Skin of body (tissue), 1 donor: ENCODE measurements at regions not wholly inside any gene's neighbourhood (a gene's known extent, or its start where the extent isn't known, plus 50 kb on each side); places are given as distances from the start of the nearest gene placed in this dataset.
A peak's percentile ranks its signal among the peaks of the same experiment; 100 is the strongest.

Experiments used
- DNase-seq: peaks from one replicate; lab custom pipeline; 2025; lab: John Stamatoyannopoulos, UW

GRCh38 chr2:155404433-155405002 is 706.0 kb downstream of the KCNJ3 start:
- DNase-seq: no peak

GRCh38 chr2:155393406-155393805 is 694.9 kb downstream of the KCNJ3 start:
- no peak for DNase-seq

- no peak for DNase-seq
Observed at GRCh38 chr2:155391613-155392130, 693.2 kb downstream of the KCNJ3 start.

- DNase-seq: no peak
Observed at GRCh38 chr2:155389224-155389623, 690.7 kb downstream of the KCNJ3 start.

GRCh38 chr2:155384555-155385123 is 686.1 kb downstream of the KCNJ3 start:
- no peak for DNase-seq

GRCh38 chr2:155382776-155383175 is 684.3 kb downstream of the KCNJ3 start:
- DNase-seq: no peak

- no peak for DNase-seq
Observed at GRCh38 chr2:155381436-155381835, 682.9 kb downstream of the KCNJ3 start.

- DNase-seq: no peak
Observed at GRCh38 chr2:155379494-155379893, 681.0 kb downstream of the KCNJ3 start.

GRCh38 chr2:155377931-155378444 is 679.5 kb downstream of the KCNJ3 start:
- no peak for DNase-seq

GRCh38 chr2:155377266-155377680 is 678.8 kb downstream of the KCNJ3 start:
- no peak for DNase-seq

- DNase-seq: no peak
Observed at GRCh38 chr2:155372969-155373368, 674.5 kb downstream of the KCNJ3 start.

GRCh38 chr2:155368934-155369333 is 670.4 kb downstream of the KCNJ3 start:
- DNase-seq: no peak

- no peak for DNase-seq
Observed at GRCh38 chr2:155364766-155365165, 666.3 kb downstream of the KCNJ3 start.

- no peak for DNase-seq
Observed at GRCh38 chr2:155363349-155363888, 664.9 kb downstream of the KCNJ3 start.

- DNase-seq: no peak
Observed at GRCh38 chr2:155357172-155357571, 658.7 kb downstream of the KCNJ3 start.

- DNase-seq: no peak
Observed at GRCh38 chr2:155356250-155356649, 657.8 kb downstream of the KCNJ3 start.

- no peak for DNase-seq
Observed at GRCh38 chr2:155350783-155351580, 652.5 kb downstream of the KCNJ3 start.

- peak; percentile 22 for DNase-seq
Observed at GRCh38 chr2:155332016-155332415, 633.5 kb downstream of the KCNJ3 start.

- no peak for DNase-seq
Observed at GRCh38 chr2:155320236-155320635, 621.7 kb downstream of the KCNJ3 start.

- DNase-seq: no peak
Observed at GRCh38 chr2:155318710-155319109, 620.2 kb downstream of the KCNJ3 start.

GRCh38 chr2:155315768-155316167 is 617.3 kb downstream of the KCNJ3 start:
- no peak for DNase-seq

- no peak for DNase-seq
Observed at GRCh38 chr2:155310589-155310988, 612.1 kb downstream of the KCNJ3 start.
